K562 (cell line): ENCODE measurements at regions not wholly inside any gene's neighbourhood (a gene's known extent, or its start where the extent isn't known, plus 50 kb on each side); places are given as distances from the start of the nearest gene placed in this dataset.

Source experiments
- DACH1 ChIP-seq: fragments of 450-650 bp; IDR thresholded peaks from 2 replicates; pipeline ENCODE4 v1.6.1; 2018; ENCODE audit not compliant: partially characterized antibody
- POLR2AphosphoS2 ChIP-seq: IDR thresholded peaks from 2 replicates; pipeline ENCODE4 v1.6.1; 2012; ENCODE audit warnings: low read length, improper control_type of control experiment
- RBM25 ChIP-seq: fragments of 200-400 bp; formaldehyde crosslinking; IDR thresholded peaks from 2 replicates; pipeline ENCODE4 v1.6.1; 2018; ENCODE audit warnings: low read length, low read depth, moderate library complexity; ENCODE audit not compliant: severe bottlenecking
- SMAD2 ChIP-seq: fragments of 150-350 bp; IDR thresholded peaks from 2 replicates; pipeline ENCODE4 v1.6.1; 2014; ENCODE audit warnings: low read depth, mild to moderate bottlenecking, low read length
- ZNF175 ChIP-seq: fragments of 200-800 bp; sonication (Bioruptor generic); IDR thresholded peaks from 2 replicates; pipeline ENCODE4 v1.6.1; 2016; ENCODE audit warnings: low read depth, mild to moderate bottlenecking, missing genetic modification characterization, missing compliant biosample characterization
- ZNF311 ChIP-seq: fragments of 250-450 bp; sonication (Bioruptor Pico); IDR thresholded peaks from 2 replicates; pipeline ENCODE4 v1.4.0; 2020; ENCODE audit warnings: mild to moderate bottlenecking, moderate library complexity
- ZNF764 ChIP-seq: fragments of 250-450 bp; sonication (Bioruptor Pico); IDR thresholded peaks from 2 replicates; pipeline ENCODE4 v1.4.0; 2020; ENCODE audit warnings: low read depth, mild to moderate bottlenecking, moderate library complexity
- TF ChIP-seq, protein P1 (sequence below): sonication (generic); formaldehyde crosslinking; IDR thresholded peaks from 2 replicates; pipeline ENCODE4 v1.8.1; 2022; ENCODE audit warnings: missing genetic modification reagents
- TF ChIP-seq, protein P2 (sequence below), 2 experiments: IDR thresholded peaks; 2 replicates each; pipeline ENCODE4 v1.6.1; 2012; ENCODE audit warnings: improper control_type of control experiment in 2 of 2, low read depth in 2 of 2, low read length in 2 of 2, borderline replicate concordance in 1 of 2
- TF ChIP-seq, protein P3 (sequence below): fragments of 250-450 bp; sonication (Bioruptor Pico); IDR thresholded peaks from 2 replicates; pipeline ENCODE4 v1.8.0; 2021; ENCODE audit warnings: moderate library complexity, mild to moderate bottlenecking, inconsistent platforms
- TF ChIP-seq, protein P4 (sequence below), 3 experiments: fragments of 200-800 bp in 1 of 3; sonication (Bioruptor generic) in 1 of 3; sonication (generic) in 1 of 3; formaldehyde crosslinking in 1 of 3; IDR thresholded peaks; 2 replicates each; pipeline versions ENCODE4 v1.6.1 to v1.8.0; 2016 to 2022; ENCODE audit warnings: mild to moderate bottlenecking in 2 of 3, missing compliant biosample characterization in 2 of 3, missing genetic modification characterization in 2 of 3, missing genetic modification reagents in 1 of 3
- TF ChIP-seq, protein P5 (sequence below): fragments of 450-650 bp; formaldehyde crosslinking; IDR thresholded peaks from 2 replicates; pipeline ENCODE4 v1.4.0; 2022; ENCODE audit warnings: missing genetic modification characterization
- TF ChIP-seq, protein P6 (sequence below): fragments of 150-350 bp; conservative IDR thresholded peaks from 2 replicates; pipeline ENCODE4 v1.6.1; 2014; ENCODE audit warnings: low read length
- TF ChIP-seq, protein P7 (sequence below): fragments of 450-650 bp; IDR thresholded peaks from 2 replicates; pipeline ENCODE4 v1.6.1; 2016; ENCODE audit warnings: missing biosample characterization, missing genetic modification characterization

DNA sequence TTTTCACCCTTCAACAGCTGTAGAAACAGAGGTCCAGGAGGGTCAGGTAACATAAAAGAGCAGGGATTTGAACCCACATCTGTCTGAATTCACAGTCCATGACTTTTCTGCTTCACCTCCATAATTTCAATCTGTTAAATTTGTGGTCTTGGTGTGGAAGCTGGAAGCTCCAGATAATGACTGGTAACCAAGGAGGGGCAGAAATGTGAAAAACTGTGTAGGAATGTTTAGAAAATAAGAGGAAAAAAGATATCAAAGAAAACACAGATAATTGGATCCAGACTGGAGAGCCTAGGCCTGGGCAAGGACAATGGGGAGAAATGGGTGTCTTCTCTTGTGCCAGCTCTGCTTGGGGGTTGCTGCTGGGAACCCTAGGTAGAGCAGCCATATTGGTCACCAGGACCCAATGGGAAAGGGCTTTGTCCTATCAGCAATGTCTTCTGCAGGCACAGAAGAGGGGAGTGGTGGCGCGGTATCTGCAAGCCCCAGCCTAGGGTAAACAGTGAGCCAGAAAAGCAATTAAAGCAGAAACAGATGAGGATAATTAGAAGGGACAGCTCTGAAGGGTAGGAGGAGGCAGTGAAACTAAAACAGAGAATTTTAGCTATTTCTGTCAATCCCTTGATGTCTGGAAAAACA lies 54.3 kb upstream of the CCDC91 start (continued):
- TF ChIP-seq, protein P1, sequence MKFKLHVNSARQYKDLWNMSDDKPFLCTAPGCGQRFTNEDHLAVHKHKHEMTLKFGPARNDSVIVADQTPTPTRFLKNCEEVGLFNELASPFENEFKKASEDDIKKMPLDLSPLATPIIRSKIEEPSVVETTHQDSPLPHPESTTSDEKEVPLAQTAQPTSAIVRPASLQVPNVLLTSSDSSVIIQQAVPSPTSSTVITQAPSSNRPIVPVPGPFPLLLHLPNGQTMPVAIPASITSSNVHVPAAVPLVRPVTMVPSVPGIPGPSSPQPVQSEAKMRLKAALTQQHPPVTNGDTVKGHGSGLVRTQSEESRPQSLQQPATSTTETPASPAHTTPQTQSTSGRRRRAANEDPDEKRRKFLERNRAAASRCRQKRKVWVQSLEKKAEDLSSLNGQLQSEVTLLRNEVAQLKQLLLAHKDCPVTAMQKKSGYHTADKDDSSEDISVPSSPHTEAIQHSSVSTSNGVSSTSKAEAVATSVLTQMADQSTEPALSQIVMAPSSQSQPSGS (CRISPR knock-in tag): no peak
- TF ChIP-seq, protein P2, sequence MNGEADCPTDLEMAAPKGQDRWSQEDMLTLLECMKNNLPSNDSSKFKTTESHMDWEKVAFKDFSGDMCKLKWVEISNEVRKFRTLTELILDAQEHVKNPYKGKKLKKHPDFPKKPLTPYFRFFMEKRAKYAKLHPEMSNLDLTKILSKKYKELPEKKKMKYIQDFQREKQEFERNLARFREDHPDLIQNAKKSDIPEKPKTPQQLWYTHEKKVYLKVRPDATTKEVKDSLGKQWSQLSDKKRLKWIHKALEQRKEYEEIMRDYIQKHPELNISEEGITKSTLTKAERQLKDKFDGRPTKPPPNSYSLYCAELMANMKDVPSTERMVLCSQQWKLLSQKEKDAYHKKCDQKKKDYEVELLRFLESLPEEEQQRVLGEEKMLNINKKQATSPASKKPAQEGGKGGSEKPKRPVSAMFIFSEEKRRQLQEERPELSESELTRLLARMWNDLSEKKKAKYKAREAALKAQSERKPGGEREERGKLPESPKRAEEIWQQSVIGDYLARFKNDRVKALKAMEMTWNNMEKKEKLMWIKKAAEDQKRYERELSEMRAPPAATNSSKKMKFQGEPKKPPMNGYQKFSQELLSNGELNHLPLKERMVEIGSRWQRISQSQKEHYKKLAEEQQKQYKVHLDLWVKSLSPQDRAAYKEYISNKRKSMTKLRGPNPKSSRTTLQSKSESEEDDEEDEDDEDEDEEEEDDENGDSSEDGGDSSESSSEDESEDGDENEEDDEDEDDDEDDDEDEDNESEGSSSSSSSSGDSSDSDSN (IDR thresholded peaks at IDR 0.05; ENCODE audit: borderline replicate concordance in 1 of 2, low read depth in 2 of 2, low read length in 2 of 2): no peak
- TF ChIP-seq, protein P3, sequence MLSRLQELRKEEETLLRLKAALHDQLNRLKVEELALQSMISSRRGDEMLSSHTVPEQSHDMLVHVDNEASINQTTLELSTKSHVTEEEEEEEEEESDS (CRISPR knock-in tag): no peak
- TF ChIP-seq, protein P4, sequence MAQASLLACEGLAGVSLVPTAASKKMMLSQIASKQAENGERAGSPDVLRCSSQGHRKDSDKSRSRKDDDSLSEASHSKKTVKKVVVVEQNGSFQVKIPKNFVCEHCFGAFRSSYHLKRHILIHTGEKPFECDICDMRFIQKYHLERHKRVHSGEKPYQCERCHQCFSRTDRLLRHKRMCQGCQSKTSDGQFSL (CRISPR knock-in tag; IDR thresholded peaks at IDR 0.05): no peak
- TF ChIP-seq, protein P4 (tag; IDR thresholded peaks at IDR 0.05): no peak
- TF ChIP-seq, protein P5, sequence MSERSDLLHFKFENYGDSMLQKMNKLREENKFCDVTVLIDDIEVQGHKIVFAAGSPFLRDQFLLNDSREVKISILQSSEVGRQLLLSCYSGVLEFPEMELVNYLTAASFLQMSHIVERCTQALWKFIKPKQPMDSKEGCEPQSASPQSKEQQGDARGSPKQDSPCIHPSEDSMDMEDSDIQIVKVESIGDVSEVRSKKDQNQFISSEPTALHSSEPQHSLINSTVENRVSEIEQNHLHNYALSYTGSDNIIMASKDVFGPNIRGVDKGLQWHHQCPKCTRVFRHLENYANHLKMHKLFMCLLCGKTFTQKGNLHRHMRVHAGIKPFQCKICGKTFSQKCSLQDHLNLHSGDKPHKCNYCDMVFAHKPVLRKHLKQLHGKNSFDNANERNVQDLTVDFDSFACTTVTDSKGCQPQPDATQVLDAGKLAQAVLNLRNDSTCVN (CRISPR knock-in tag): no peak
- TF ChIP-seq POLR2AphosphoS2 (no peak), RBM25 (no peak), DACH1 (peak; percentile 38), ZNF175 (CRISPR knock-in tag) (no peak), ZNF311 (CRISPR knock-in tag) (no peak), ZNF764 (CRISPR knock-in tag) (no peak), SMAD2 (no peak)
- TF ChIP-seq, protein P6, sequence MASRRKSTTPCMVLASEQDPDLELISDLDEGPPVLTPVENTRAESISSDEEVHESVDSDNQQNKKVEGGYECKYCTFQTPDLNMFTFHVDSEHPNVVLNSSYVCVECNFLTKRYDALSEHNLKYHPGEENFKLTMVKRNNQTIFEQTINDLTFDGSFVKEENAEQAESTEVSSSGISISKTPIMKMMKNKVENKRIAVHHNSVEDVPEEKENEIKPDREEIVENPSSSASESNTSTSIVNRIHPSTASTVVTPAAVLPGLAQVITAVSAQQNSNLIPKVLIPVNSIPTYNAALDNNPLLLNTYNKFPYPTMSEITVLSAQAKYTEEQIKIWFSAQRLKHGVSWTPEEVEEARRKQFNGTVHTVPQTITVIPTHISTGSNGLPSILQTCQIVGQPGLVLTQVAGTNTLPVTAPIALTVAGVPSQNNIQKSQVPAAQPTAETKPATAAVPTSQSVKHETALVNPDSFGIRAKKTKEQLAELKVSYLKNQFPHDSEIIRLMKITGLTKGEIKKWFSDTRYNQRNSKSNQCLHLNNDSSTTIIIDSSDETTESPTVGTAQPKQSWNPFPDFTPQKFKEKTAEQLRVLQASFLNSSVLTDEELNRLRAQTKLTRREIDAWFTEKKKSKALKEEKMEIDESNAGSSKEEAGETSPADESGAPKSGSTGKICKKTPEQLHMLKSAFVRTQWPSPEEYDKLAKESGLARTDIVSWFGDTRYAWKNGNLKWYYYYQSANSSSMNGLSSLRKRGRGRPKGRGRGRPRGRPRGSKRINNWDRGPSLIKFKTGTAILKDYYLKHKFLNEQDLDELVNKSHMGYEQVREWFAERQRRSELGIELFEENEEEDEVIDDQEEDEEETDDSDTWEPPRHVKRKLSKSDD: no peak
- TF ChIP-seq, protein P7, sequence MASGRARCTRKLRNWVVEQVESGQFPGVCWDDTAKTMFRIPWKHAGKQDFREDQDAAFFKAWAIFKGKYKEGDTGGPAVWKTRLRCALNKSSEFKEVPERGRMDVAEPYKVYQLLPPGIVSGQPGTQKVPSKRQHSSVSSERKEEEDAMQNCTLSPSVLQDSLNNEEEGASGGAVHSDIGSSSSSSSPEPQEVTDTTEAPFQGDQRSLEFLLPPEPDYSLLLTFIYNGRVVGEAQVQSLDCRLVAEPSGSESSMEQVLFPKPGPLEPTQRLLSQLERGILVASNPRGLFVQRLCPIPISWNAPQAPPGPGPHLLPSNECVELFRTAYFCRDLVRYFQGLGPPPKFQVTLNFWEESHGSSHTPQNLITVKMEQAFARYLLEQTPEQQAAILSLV (tag): no peak
